ENCODE measurements at regions not wholly inside any gene's neighbourhood (a gene's known extent, or its start where the extent isn't known, plus 50 kb on each side); places are given as distances from the start of the nearest gene placed in this dataset.

- no peak for TF ChIP-seq ZFX (IDR thresholded peaks at IDR 0.05; ENCODE audit: borderline replicate concordance)
- TF ChIP-seq CTCF (IDR thresholded peaks at IDR 0.05), result no peak
These were observed 181.8 kb downstream of the OXSM start for GRCh38 chr3:25971736-25972135.

GRCh38 chr3:25973122-25973521 lies 183.2 kb downstream of the OXSM start:
- no peak overlapping the region for H3K27ac ChIP-seq
- no peak for TF ChIP-seq CTCF (IDR thresholded peaks at IDR 0.05)
- TF ChIP-seq ZFX (IDR thresholded peaks at IDR 0.05; ENCODE audit: borderline replicate concordance), result no peak

More at GRCh38 chr3:25971736-25972135, 181.8 kb downstream of the OXSM start:
- no peak overlapping the region for H3K27ac ChIP-seq

- H3K27ac ChIP-seq, result no peak overlapping the region
- TF ChIP-seq ZFX (IDR thresholded peaks at IDR 0.05; ENCODE audit: borderline replicate concordance), result no peak
- no peak for TF ChIP-seq CTCF (IDR thresholded peaks at IDR 0.05)
These were observed 192.9 kb downstream of the OXSM start for GRCh38 chr3:25982756-25983155.

GRCh38 chr3:25985621-25986020 lies 195.7 kb downstream of the OXSM start:
- no peak overlapping the region for H3K27ac ChIP-seq
- TF ChIP-seq CTCF (IDR thresholded peaks at IDR 0.05) (no peak), ZFX (IDR thresholded peaks at IDR 0.05; ENCODE audit: borderline replicate concordance) (no peak)

- no peak overlapping the region for H3K27ac ChIP-seq
- TF ChIP-seq CTCF (IDR thresholded peaks at IDR 0.05), result no peak
- TF ChIP-seq ZFX (IDR thresholded peaks at IDR 0.05; ENCODE audit: borderline replicate concordance), result no peak
These were observed 202.7 kb downstream of the OXSM start for GRCh38 chr3:25992606-25993005.

- no peak overlapping the region for H3K27ac ChIP-seq
- TF ChIP-seq CTCF (IDR thresholded peaks at IDR 0.05) (no peak), ZFX (IDR thresholded peaks at IDR 0.05; ENCODE audit: borderline replicate concordance) (no peak)
These were observed 214.3 kb downstream of the OXSM start for GRCh38 chr3:26004172-26004571.

GRCh38 chr3:26011276-26011675 lies 221.4 kb downstream of the OXSM start:
- TF ChIP-seq ZFX (IDR thresholded peaks at IDR 0.05; ENCODE audit: borderline replicate concordance), result no peak
- no peak for TF ChIP-seq CTCF (IDR thresholded peaks at IDR 0.05)
- no peak overlapping the region for H3K27ac ChIP-seq
